Fibroblast of lung (primary cell): ENCODE measurements at regions not wholly inside any gene's neighbourhood (a gene's known extent, or its start where the extent isn't known, plus 50 kb on each side); places are given as distances from the start of the nearest gene placed in this dataset.

Source experiments
- CTCF ChIP-seq, 2 donors: IDR thresholded peaks in 1 of 2; conservative IDR thresholded peaks in 1 of 2; 1 replicate in 1 of 2; 2 replicates in 1 of 2; pipeline ENCODE4 v1.5.1; 2011 to 2012; ENCODE audit warnings: low read length in 2 of 2, control low read depth in 1 of 2, inconsistent platforms in 1 of 2, low read depth in 1 of 2, mild to moderate bottlenecking in 1 of 2
- EZH2 ChIP-seq: IDR thresholded peaks from 2 replicates; pipeline ENCODE4 v1.5.1; 2012; ENCODE audit warnings: low read length, control low read depth, mild to moderate bottlenecking; ENCODE audit errors: missing control alignments

GRCh38 chr17:22453181-22453580 is 760.9 kb downstream of the KCNJ18 start:
- no peak for TF ChIP-seq CTCF (conservative IDR thresholded peaks at IDR 0.05 in 1 of 2, IDR thresholded peaks at IDR 0.05 in 1 of 2; ENCODE audit: low read depth in 1 of 2, low read length in 2 of 2)
- TF ChIP-seq EZH2: no peak
